ENCODE measurements at regions not wholly inside any gene's neighbourhood (a gene's known extent, or its start where the extent isn't known, plus 50 kb on each side); places are given as distances from the start of the nearest gene placed in this dataset.
"Not testable (repeated sequence)": the region's sequence is repeated elsewhere in the genome, so short reads cannot be mapped to it uniquely, and the experiment has no call there.

DNA sequence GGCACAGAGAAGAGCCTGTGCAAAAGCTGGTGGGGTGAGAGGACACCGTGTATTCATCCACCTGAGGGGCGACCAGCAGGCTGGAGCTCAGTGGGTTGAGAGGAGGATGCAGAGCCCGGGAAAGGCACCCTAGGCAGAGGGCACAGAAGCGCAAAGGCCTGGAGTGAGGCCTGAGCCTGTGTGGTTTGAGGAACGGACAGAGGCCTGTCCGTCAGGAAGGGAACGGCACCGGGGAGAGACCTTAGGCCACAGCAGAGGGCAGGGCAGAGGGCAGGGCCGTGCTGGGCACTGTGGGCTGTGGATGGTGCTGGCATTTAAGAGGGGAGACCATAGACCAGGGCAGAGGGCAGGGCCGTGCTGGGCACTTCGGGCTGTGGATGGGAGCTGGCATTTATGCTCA lies 59.5 kb upstream of the APOD start:
- not testable (repeated sequence) for H3K36me3 ChIP-seq (ENCODE audit: insufficient read depth, low read length); H2AFZ ChIP-seq (ENCODE audit: low read depth, low read length); H3K4me1 ChIP-seq (ENCODE audit: insufficient read depth, low read length); H3K27me3 ChIP-seq (ENCODE audit: insufficient read depth, low read length); H3K4me3 ChIP-seq (ENCODE audit: low read length); H3K9me3 ChIP-seq (ENCODE audit: low read length)

DNA sequence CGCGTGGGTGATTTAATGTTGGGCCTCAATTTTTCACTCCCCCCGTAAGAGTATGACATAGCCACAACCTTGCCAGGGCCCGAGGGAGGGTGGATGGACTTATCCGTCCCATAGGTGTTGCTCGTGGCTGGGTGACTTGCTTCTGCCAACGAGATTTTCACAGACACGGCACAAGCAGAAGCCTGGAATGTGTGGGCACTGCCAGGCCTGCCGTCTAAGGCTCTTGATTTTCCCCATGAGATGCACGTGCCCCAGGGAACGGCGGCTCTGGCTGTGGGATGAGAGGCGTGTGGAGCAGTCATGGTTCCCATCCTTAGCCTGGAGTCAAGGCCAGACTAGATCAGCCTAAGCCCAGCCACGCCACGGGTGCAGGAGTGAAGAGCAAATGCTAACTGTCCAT lies 58.6 kb upstream of the APOD start:
- H2AFZ ChIP-seq (ENCODE audit: low read depth, low read length); H3K9me3 ChIP-seq (ENCODE audit: low read length); H3K36me3 ChIP-seq (ENCODE audit: insufficient read depth, low read length); H3K27me3 ChIP-seq (ENCODE audit: insufficient read depth, low read length); H3K4me3 ChIP-seq (ENCODE audit: low read length); H3K4me1 ChIP-seq (ENCODE audit: insufficient read depth, low read length): not testable (repeated sequence)

DNA sequence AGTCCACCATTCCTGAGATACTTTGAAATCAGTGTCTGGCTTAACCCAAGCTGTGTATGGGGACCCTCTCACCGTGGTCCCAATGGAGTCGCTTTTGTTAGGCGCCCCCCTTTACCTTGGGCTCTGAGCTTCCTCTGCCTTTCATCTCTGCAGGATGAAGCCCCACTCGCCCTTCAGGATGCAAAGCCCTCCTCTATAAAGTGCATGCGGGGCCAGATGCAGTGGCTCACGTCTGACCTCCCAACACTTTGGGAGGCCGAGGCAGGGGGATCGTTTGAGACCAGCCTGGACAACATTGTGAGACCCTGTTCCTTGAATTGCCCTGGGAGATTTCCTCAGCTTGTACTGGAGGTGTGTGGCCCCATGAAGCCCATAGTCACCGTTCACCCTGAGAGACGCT lies 54.7 kb upstream of the APOD start:
- H3K36me3 ChIP-seq (ENCODE audit: insufficient read depth, low read length); H3K4me3 ChIP-seq (ENCODE audit: low read length); H3K9me3 ChIP-seq (ENCODE audit: low read length); H3K4me1 ChIP-seq (ENCODE audit: insufficient read depth, low read length); H2AFZ ChIP-seq (ENCODE audit: low read depth, low read length); H3K27me3 ChIP-seq (ENCODE audit: insufficient read depth, low read length): not testable (repeated sequence)

DNA sequence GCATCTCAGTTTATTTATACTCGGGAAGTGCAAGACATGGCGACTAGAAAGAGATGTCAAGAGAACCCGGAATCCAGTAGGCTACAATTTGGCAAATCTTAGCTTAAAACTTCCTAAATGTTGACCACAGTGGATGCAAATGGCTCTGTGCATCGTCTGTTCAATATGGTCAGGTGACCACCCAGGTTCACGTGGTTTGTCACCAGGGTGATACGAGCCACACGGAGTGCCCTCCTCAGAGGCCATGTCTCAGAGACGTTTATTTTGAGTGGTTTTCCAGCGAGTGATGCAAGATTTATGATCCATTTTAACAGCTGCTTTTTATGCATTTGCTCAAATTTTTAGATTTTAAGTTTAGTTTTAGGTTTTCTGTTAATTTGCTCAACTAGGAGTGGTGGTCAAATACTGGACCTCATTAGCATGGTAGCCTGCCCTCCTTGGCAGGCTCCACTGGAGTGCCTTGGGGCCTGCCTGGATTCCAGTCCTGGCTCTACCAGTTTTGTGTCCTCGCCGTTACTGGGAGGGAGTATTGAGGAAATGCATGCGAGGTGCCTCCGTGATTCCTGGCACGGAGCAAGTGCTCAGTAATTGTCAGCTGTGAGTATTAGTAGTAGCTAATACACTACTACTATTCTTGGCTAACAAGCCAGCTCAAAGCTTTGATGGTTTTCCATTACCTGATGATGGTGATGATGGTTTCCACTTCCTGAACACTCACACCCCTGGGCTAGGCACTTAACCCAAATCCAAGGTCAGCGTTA lies 53.9 kb upstream of the APOD start:
- H3K36me3 ChIP-seq (ENCODE audit: insufficient read depth, low read length); H3K27me3 ChIP-seq (ENCODE audit: insufficient read depth, low read length); H3K9me3 ChIP-seq (ENCODE audit: low read length); H2AFZ ChIP-seq (ENCODE audit: low read depth, low read length); H3K4me1 ChIP-seq (ENCODE audit: insufficient read depth, low read length); H3K4me3 ChIP-seq (ENCODE audit: low read length): not testable (repeated sequence)

DNA sequence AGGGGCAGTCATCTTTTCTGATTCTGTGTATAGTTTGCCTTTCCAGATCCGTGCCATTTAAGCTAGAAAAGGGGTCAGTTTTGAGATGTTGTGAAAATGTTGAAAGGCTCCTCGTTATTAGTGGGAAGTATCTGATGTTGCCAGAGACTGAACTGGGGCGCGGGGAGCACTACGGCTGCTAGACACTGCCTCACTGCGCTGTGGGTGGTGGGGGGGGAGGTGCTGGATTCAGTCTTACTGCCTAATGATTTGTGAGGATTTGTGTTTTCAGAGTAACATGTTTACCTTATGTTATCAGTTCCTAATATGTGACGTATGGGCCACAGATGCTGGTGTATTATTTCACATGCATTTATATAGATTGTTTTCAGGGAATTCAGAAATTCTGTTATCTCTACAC lies 53.3 kb upstream of the APOD start:
- not testable (repeated sequence) for H3K9me3 ChIP-seq (ENCODE audit: low read length); H3K27me3 ChIP-seq (ENCODE audit: insufficient read depth, low read length); H3K36me3 ChIP-seq (ENCODE audit: insufficient read depth, low read length); H3K4me3 ChIP-seq (ENCODE audit: low read length); H3K4me1 ChIP-seq (ENCODE audit: insufficient read depth, low read length); H2AFZ ChIP-seq (ENCODE audit: low read depth, low read length)

DNA sequence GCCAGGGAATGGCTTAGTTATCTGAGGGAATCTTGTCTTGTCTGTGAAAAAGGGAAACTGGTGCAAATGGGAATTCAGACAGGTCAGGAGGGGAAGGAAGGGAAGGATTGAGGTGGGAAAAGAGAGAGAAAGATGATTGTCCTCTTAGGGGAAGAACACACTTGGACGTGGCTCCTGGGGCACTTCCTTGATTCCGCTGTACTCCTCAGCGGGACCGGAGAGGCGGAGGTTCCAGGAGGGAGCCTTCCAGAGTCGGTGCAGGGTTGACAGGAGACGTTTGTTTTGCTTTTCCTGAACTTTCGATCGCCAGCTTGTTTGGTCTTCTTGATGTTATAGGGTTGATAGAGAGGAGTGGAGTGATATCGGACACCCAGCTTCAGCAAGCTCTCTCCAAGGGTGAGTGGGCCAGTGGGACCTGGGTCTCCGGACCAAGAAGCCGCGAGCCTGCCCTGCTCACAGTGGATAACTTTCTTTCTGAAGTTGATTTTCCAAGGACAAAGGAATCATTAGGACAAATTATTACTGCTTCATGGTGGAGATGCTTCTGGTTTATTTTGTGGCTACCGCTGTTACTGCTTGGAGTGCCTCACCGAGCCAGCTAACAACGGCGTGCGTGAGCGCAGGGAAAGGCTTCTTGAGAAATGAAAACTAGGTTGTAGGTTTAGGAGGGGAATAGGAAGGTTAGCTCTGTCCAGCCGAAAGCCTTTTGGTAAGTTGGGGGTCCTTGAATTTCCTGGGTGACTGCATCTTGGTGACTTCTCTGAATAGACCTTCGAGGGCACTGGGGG lies 52.4 kb upstream of the APOD start:
- H2AFZ ChIP-seq (ENCODE audit: low read depth, low read length); H3K36me3 ChIP-seq (ENCODE audit: insufficient read depth, low read length); H3K27me3 ChIP-seq (ENCODE audit: insufficient read depth, low read length); H3K4me1 ChIP-seq (ENCODE audit: insufficient read depth, low read length); H3K4me3 ChIP-seq (ENCODE audit: low read length); H3K9me3 ChIP-seq (ENCODE audit: low read length): not testable (repeated sequence)

DNA sequence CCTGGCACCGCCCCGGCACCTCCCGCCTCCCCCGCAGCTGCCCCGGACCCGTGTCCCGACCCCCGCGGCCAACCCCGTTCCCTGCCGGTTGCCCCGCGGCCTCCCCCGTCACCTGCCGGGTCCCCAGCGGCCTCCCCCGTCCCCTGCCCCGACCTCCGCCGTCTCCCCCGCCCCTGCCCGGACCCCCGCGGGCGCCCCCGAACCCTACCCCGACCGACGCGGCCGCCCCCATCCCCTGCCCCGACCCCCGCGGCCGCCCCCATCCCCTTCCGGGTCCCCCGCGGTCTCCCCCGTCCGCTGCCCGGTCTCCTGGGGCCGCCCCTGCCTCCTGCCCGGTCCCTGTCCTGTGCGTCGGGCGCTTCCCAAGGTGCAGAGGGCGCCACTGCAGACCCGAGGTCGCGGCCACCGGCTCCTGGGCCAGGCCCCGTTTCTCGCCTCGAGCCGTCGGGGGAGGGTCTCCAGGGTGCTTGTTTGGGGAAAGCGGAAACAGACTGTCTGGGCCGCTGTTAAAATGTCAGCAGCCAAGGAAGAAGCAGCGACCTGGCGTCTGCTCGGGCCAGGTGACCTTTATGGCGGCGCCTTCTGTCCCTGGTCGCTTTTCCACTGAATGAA lies 51.6 kb upstream of the APOD start:
- not testable (repeated sequence) for H3K27me3 ChIP-seq (ENCODE audit: insufficient read depth, low read length); H3K4me3 ChIP-seq (ENCODE audit: low read length); H3K9me3 ChIP-seq (ENCODE audit: low read length); H3K36me3 ChIP-seq (ENCODE audit: insufficient read depth, low read length); H3K4me1 ChIP-seq (ENCODE audit: insufficient read depth, low read length); H2AFZ ChIP-seq (ENCODE audit: low read depth, low read length)

DNA sequence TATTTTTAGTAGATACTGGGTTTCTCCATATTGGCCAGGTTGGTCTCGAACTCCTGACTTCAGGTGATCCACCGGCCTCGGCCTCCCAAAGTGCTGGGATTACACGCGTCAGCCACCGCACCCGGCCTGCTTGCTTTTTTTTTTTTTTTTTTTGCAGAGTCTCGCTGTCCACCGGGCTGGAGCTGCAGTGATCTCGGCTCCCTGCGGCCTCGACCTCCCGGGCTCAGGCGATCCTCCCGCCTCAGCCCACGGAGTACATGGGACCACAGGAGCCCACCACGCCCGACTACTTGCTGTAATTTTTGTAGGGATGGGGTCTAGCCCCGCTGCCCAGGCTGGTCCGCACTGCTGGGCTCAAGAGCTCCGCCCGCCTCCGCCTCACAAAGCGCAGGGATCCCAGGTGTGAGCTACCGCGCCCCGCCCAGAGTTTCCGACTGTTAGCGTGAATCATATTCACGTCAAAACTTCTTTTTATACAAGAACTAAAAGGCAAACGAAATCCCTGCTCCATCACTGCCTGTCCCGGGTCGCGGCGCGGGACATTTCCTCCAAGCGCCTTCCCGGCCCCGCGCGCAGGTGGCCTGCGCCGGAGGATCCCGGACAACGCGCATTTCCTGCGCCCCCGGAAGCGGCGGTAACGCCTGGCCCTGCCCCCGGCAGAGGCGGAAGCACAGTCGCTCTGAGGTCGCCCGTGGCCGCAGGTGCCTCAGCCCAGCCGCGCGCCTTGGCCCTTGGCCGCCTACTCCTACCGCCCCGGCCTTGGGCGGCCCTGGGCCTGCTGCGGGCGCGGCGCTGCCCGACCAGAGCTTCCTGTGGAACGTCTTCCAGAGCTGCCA lies 50.9 kb upstream of the APOD start:
- H3K9me3 ChIP-seq (ENCODE audit: low read length); H3K27me3 ChIP-seq (ENCODE audit: insufficient read depth, low read length); H2AFZ ChIP-seq (ENCODE audit: low read depth, low read length); H3K4me1 ChIP-seq (ENCODE audit: insufficient read depth, low read length); H3K36me3 ChIP-seq (ENCODE audit: insufficient read depth, low read length): not testable (repeated sequence)
- H3K4me3 ChIP-seq (ENCODE audit: low read length): peak overlapping the region; percentile 58
